T-helper 22 cell (primary cell): ENCODE measurements at regions not wholly inside any gene's neighbourhood (a gene's known extent, or its start where the extent isn't known, plus 50 kb on each side); places are given as distances from the start of the nearest gene placed in this dataset.

Experiments
- DNase-seq: peaks from one replicate; pipeline ENCODE4 v3.0.0-alpha.2; 2020; ENCODE audit warnings: low read depth

GRCh38 chr9:75616052-75616451, 274.4 kb upstream of the PCSK5 start:
- DNase-seq: no peak

- no peak for DNase-seq
Observed at GRCh38 chr9:75616841-75617566, 273.5 kb upstream of the PCSK5 start.

- DNase-seq: no peak
Observed at GRCh38 chr9:75623462-75623861, 267.0 kb upstream of the PCSK5 start.

- DNase-seq: no peak
Observed at GRCh38 chr9:75624998-75625397, 265.5 kb upstream of the PCSK5 start.

- no peak for DNase-seq
Observed at GRCh38 chr9:75626860-75627259, 263.6 kb upstream of the PCSK5 start.

GRCh38 chr9:75628952-75629351, 261.5 kb upstream of the PCSK5 start:
- DNase-seq: no peak

- DNase-seq: no peak
Observed at GRCh38 chr9:75633451-75634057, 256.9 kb upstream of the PCSK5 start.

GRCh38 chr9:75636427-75637045, 253.9 kb upstream of the PCSK5 start:
- no peak for DNase-seq

- no peak for DNase-seq
Observed at GRCh38 chr9:75639971-75640610, 250.4 kb upstream of the PCSK5 start.

- no peak for DNase-seq
Observed at GRCh38 chr9:75642522-75642921, 248.0 kb upstream of the PCSK5 start.

GRCh38 chr9:75644649-75645048, 245.8 kb upstream of the PCSK5 start:
- DNase-seq: no peak

GRCh38 chr9:75648034-75648433, 242.4 kb upstream of the PCSK5 start:
- DNase-seq: no peak

- no peak for DNase-seq
Observed at GRCh38 chr9:75649060-75649459, 241.4 kb upstream of the PCSK5 start.

GRCh38 chr9:75651709-75652108, 238.8 kb upstream of the PCSK5 start:
- no peak for DNase-seq

GRCh38 chr9:75653335-75653734, 237.1 kb upstream of the PCSK5 start:
- no peak for DNase-seq

- DNase-seq: no peak
Observed at GRCh38 chr9:75653750-75654149, 236.7 kb upstream of the PCSK5 start.

- DNase-seq: no peak
Observed at GRCh38 chr9:75657015-75657414, 233.5 kb upstream of the PCSK5 start.

GRCh38 chr9:75658301-75658905, 232.1 kb upstream of the PCSK5 start:
- DNase-seq: no peak

GRCh38 chr9:75664597-75664996, 225.9 kb upstream of the PCSK5 start:
- DNase-seq: no peak

- DNase-seq: no peak
Observed at GRCh38 chr9:75666856-75667554, 223.5 kb upstream of the PCSK5 start.

GRCh38 chr9:75669721-75670120, 220.8 kb upstream of the PCSK5 start:
- no peak for DNase-seq

GRCh38 chr9:75671354-75671753, 219.1 kb upstream of the PCSK5 start:
- DNase-seq: no peak
